Tibial nerve (tissue), 4 donors: ENCODE measurements at regions not wholly inside any gene's neighbourhood (a gene's known extent, or its start where the extent isn't known, plus 50 kb on each side); places are given as distances from the start of the nearest gene placed in this dataset.

ENCODE experiments used
- CTCF ChIP-seq, 5 experiments: fragments of 200-600 bp in 3 of 5; fragments of 450-650 bp in 2 of 5; sonication (generic) in 3 of 5; IDR thresholded peaks; one replicate each; pipeline ENCODE4 v1.5.1; 2016 to 2019; ENCODE audit warnings: antibody characterized with exemption in 5 of 5, mild to moderate bottlenecking in 3 of 5, moderate library complexity in 2 of 5
- EP300 ChIP-seq, 2 donors: sonication (generic); formaldehyde crosslinking; IDR thresholded peaks; one replicate each; pipeline ENCODE4 v1.6.1; 2017; ENCODE audit warnings: antibody characterized with exemption in 2 of 2, mild to moderate bottlenecking in 1 of 2
- POLR2A ChIP-seq, 2 donors: fragments of 450-650 bp; IDR thresholded peaks; one replicate each; pipeline ENCODE4 v1.6.1; 2017; ENCODE audit warnings: antibody characterized with exemption in 2 of 2, mild to moderate bottlenecking in 2 of 2, moderate library complexity in 2 of 2

DNA sequence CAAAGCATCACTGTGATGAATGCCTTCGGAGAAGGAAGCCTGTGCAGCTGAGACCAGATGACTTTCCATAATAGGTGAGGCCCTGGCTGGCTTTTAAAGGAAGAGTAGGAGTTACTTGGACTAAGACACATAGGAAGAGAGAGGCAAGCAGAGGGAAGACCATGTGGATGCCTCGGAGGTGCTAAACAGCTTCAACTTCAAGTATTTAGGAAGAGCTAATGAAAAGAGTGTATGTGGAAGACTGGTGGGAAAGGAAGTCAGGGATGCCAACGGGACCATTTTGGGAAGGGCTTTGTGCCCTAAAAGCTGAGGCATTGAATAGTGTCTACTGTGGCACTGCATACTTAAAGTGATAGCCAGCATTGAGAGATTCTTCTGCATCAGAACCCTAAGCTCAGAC, 69.3 kb upstream of the OPCML start:
- TF ChIP-seq CTCF (IDR thresholded peaks at IDR 0.05) (no peak), EP300 (IDR thresholded peaks at IDR 0.05) (no peak), POLR2A (IDR thresholded peaks at IDR 0.05) (no peak)
